GM19395 (cell line): ENCODE measurements at regions not wholly inside any gene's neighbourhood (a gene's known extent, or its start where the extent isn't known, plus 50 kb on each side); places are given as distances from the start of the nearest gene placed in this dataset.
"Not testable (repeated sequence)": the region's sequence is repeated elsewhere in the genome, so short reads cannot be mapped to it uniquely, and the experiment has no call there.

Experiments
- ATAC-seq: cut with Tn5 transposase; IDR thresholded peaks from one replicate; pipeline ENCODE4 v1.9.1; 2021; ENCODE audit warnings: mild to moderate bottlenecking, moderate library complexity; ENCODE audit not compliant: unreplicated experiment

DNA sequence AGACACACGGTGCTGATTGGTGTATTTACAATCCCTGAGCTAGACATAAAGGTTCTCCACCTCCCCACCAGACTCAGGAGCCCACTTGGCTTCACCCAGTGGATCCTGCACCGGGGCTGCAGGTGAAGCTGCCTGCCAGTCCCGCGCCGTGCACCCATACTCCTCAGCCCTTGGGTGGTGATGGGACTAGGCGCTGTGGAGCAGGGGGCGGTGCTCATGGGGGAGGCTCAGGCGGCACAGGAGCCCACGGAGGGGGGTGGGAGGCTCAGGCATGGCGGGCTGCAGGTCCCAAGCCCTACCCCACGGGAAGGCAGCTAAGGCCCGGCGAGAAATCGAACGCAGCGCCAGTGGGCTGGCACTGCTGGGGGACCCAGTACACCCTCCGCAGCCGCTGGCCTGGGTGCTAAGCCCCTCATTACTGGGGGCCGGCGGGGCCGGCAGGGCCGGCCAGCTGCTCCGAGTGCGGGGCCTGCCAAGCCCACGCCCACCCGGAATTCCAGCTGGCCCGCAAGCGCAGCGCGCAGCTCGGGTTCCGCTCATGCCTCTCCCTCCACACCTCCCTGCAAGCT, 1447.2 kb downstream of the RAPGEF2 start:
- ATAC-seq = not testable (repeated sequence)

DNA sequence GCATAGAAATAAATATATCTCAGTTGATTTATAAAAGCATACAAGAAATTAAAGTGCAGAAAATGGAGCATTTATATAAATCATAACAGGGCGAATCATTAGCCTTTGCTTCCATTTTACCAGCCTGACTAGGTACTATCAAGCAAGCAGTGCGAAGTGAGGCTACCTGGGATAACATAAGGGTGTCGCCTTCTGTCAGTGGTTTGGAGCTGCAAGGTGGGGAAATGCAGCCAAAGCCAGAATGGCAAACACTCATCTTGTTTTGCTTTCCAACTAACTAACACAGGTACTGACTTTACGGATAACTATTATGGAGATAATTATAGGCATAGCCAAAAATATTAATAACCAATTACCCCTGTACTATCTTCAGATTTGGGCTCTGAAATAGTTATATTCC, 1459.8 kb downstream of the RAPGEF2 start:
- no peak for ATAC-seq

DNA sequence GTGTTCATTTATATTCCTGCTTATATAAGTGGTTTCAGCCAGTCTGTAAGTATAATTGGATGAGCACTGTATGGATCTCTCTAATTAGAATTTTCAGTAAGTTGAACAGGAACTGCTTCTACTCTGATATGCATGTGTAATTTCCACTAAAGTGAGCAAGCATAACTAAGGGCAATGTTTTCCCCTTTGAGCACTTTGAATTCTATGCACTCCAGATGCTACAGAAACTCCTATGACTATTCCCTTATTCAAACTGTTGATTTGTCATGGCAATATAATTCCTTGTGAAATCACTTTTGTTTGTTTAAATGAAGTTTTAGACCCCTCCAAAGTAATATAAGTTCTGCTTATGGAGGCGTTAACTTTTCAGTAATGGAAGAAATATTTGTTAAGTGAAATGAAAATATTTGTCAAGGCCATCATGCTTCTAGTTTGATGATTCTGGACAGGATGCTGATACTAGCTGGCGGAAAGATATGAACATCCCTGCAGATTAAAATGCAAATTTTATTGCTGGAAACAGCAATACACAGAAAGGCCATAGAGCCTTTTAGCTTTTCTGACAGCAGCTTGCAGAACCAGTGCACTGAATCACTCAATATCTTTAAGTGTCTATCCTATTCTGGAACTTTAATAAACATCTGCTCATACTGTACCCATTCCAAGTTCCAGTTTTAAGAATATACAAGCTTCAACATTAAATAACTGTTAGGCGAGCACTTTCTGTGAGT, 1460.8 kb downstream of the RAPGEF2 start:
- no peak for ATAC-seq

DNA sequence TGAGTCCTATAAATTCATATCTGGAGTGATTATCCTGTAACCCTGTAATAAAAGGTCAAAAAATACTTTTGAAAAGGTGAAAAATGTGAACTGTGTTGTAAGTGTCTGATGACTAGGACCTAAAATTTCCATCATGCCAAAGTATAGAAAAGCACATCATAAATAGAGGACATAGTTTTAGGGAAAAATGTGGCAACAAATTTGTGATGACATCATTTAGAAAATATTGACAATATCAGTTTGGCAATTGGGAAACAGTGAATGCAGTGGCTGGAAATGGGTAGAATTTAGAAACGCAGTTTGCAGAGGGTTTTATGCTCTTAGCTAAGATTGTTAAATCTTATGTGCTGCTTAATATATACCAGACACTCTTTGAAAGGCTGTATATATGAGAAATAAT, 1464.8 kb downstream of the RAPGEF2 start:
- no peak for ATAC-seq

DNA sequence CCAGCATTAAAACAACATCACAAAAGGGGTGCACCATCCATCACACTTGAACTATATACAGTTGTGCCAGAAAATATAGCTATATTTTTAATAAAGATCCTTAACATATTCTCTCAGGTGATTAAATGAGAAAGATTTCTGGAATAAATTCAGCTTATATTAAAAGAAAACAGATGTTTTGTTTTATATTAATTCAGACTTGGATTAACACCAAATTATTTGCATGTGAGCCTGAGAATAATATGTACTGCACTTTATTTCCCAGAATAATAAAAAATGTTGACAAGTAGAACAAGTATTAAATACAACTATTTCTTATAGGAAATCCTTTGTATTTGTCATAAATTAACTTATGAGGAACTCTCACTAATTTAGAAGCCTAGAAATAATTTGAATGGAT, 1467.4 kb downstream of the RAPGEF2 start:
- no peak for ATAC-seq

DNA sequence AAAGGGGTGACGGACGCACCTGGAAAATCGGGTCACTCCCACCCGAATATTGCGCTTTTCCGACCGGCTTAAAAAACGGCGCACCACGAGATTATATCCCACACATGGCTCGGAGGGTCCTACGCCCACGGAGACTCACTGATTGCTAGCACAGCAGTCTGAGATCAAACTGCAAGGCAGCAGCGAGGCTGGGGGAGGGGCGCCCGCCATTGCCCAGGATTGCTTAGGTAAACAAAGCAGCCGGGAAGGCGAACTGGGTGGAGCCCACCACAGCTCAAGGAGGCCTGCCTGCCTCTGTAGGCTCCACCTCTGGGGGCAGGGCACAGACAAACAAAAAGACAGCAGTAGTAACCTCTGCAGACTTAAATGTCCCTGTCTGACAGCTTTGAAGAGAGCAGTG, 1471.4 kb downstream of the RAPGEF2 start:
- not testable (repeated sequence) for ATAC-seq

DNA sequence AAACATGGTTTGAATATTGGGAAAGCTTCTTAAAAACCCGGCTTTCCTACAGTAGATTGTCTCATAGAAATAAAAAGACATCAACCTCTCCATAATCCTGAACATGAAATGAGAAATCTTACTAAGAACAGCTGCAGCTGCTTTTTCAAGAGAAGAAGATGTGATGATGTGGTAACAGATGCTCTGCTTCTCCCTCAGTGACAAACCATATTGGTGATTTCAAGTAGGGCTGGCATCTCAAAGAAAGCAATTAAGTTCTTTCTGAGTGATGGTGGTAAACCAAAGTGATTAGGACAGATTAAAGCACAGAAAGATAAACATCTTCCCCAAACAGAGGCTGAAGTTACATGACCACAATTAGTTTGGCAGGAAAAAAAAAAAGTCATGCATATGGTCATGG, 1477.7 kb downstream of the RAPGEF2 start:
- no peak for ATAC-seq

DNA sequence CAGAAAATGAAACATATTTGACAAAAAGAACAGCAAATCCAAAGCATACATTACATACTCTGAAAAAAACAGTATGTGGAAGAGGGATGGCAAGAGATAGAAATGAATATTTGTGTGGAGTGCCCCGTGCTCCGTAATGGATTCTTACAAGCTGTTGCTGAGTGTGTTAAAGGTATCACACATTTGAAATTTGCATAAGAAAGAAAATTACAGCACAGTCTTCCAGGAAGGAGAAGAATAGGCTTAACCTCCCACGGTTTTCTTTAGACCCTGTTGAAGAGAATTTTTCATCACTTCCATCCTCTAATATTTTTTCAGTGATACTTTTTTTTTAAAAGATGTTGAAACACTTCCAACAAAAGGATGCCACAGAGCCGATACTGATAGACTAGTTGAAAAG, 1489.4 kb downstream of the RAPGEF2 start:
- ATAC-seq = no peak

DNA sequence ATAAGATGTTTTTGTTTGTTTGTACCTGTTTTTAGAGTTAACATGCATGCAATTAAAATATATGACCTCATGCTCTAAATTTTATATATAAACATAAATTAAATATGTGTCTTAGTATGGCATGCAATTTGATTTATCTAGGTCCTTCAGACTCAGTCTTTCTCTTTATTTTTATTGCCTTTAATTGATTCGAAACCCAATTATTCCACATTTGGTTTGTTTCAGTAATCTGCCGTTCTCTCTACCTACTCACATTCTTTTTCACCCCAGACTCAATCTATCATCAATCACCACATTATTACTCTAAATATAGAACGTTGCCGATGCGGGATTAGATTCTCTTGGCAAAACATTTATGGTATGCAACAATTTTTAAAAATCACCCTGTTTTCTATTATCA, 1492.8 kb downstream of the RAPGEF2 start:
- no peak for ATAC-seq

DNA sequence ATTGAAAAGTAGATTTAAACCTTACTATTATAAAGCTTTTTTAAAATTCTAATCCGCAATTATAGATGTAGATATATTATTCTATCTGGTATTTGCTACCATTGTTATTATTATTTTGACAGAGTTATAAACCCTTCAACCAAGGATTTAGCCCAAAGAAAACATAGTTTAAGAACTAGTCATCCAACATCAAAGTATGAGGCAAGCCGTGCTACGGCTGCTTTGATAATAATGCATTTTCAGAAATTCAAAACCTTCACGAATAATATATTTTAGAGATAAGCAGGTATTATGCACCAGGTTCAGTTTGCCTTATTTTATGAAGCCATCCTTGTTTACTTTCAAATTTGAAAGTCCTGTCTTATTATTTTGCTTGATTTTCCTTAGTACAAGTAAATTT, 1501.7 kb downstream of the RAPGEF2 start:
- ATAC-seq = no peak

DNA sequence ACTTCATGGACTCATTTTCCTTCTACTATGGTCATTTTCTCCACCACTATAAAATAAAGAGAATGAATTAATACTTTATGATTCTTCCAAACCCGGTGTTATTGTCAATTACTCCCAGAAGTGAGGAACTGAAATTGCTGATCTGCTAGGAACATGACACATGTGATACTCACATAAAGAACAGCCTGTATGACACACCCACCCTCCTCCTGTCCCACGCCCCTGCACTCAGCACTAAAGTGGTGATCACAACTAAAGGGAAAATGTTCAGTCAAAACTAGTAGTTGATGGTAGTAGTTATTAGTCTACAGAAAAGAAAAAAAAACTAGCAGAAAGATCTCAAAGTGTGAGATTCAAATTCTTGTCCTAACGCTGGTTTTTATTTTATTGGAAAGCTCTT, 1508.3 kb downstream of the RAPGEF2 start:
- no peak for ATAC-seq

DNA sequence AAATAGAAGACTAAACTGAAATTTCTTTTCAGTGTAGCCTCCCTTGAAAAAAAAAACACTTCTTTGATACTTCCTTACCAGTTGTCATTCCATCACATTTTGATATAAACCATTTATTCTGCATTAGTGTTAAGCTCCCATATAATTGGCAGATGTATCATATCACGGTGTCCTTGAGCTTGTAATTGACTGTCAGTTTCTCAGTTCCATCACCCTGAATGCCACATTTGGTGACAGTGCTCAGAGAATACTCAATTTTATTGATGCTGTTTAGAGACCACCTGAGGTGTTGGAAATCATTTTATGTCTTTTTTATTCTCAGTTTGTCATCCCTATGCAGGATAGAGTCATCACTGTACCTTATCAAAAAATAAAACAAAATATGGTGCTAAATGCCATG, 1528.2 kb downstream of the RAPGEF2 start:
- no peak for ATAC-seq

DNA sequence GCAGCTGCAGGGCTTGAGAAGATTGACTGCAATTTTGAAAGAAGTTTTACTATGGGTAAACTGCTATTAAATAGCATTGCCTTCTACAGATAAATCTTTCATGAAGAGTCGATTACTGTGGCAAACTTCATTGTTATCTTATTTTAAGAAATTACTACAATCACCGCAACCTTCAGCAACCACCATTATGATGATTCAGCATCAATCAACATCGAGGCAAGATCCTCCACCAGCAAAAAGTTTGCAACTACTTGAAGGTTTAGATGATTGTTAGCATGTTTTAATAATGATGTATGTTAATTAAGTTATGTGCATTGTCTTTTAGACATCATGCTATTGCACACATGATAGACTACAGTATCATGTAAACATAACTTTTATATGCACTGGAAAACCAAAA, 1511.0 kb downstream of the FSTL5 start:
- ATAC-seq = no peak

DNA sequence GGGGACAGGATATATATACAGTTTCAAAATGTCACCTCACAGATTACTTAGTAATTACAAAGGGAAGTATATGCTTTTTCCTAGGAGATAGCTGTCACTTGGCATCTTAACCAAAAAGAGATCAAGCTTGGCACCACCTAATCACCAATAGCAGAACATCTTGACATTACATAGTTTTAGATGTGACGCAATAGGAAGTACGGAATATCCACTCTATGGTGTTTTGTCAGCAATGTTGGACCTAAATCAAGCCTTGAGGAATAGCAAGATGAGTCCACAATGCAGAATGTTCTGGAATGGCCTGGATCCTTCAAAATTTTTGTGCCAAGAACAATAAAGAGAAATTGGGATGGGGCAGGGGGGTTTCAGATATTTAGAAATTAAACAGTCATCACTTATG, 1488.2 kb downstream of the FSTL5 start:
- no peak for ATAC-seq

DNA sequence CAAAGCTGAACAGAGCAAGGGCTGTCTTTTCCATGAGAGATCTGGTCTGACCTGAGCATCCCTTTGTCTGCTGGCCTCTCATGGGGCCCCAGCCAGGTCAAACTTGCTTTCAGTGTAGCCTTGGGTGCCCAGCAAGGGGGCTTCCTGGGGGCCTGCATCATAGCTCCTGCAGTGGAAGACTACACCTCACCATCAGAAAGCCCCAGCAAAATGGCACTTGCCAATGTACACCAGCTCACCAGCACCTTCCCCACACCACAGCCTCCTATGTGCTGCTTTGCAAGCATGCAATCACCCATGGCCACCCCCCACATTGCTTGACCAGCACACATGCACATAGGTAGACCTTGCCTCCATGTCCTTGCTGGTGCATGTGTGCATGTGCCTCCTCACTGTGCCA, 1478.1 kb downstream of the FSTL5 start:
- no peak for ATAC-seq

DNA sequence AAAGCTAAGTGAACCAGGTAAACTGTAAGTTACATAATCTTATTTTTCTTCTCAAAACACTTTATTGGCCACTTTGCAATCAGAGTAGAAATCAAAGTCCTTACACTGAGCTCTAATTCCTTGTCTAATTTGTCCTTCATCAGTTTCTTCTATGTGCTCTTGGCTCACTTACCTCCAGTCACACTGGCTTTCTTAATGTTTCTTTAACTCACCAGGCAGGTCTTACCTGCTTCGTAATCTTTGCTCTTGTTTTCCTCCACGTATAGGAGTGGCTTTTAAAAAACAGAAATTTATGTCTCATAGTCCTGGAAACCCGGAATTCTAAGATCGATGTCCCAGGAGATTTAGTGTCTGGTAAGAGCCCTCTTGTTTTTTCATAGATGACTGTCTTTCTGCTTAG, 1462.1 kb downstream of the FSTL5 start:
- ATAC-seq = no peak

DNA sequence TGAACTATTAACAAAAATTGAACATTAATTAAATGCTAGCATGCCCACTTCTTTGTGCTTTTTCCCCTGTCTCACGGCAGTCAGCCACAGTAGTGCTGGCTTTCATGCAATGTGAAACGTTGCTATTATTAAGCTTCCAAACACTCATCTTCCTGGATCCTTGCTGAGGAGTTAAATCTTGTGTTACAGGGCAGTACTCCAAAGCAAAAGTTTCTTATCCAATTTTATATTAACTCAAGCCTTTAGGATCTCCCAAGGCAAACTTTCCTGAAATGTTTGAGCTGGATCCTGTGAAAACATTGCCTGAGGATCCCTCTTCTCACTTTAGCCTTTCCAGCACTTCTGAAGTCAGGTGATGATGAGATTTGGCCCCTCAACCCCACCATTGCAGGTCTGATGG, 1454.8 kb downstream of the FSTL5 start:
- no peak for ATAC-seq

DNA sequence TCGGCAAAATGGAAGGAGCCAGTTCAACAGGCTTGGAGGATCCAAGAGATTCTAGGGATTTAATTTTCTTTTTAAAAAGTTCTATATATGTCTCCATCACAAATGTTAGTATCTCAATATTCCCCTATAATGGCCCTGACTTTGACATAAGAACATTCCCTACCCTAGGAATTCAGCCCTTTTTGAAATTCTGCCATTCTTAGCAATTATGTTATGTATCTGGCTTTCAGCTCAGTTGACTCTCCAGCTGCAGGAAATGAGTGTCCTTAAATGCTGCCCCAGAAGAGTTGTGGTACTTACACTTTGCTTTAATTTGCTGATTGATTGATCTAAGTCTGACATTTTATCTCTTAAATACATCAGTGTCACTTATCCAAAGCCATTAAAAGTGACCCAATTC, 1454.3 kb downstream of the FSTL5 start:
- ATAC-seq = no peak

DNA sequence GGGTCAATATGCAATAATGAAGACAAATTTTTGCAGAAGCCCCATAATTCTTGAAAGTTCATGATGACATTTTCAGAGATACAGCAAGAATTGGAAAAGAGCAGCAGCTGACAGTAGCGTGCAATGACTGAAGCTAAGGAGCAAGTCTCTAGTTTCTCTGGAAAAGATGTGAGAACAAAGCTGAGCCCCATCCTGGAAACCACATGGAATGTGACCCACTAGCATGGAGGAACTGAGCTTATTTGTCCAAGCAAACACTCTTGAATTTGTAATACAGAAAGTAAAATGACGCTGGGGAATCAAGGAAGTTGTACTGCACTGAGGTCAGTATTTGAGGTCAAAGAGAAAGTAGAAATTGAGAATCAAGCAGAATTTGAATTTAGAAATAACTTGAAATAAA, 1447.2 kb downstream of the FSTL5 start:
- ATAC-seq = no peak

DNA sequence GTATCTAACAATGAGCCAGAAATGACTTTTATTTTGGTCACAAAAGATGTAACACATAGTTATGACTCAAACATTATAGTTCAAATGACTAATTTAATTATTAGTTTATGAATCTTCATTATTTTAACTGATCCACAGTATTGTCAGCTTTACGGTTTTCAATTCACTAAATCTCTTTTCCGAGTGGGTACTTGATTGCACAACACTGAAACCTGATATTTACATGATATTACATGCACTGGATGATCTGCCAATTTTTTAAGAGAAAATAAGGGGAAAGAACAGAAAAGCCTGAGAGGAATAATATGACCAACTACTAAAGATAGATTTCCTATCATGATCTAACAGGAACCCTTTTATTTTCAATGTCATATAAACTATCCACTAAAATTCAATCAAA, 1446.0 kb downstream of the FSTL5 start:
- ATAC-seq = no peak

DNA sequence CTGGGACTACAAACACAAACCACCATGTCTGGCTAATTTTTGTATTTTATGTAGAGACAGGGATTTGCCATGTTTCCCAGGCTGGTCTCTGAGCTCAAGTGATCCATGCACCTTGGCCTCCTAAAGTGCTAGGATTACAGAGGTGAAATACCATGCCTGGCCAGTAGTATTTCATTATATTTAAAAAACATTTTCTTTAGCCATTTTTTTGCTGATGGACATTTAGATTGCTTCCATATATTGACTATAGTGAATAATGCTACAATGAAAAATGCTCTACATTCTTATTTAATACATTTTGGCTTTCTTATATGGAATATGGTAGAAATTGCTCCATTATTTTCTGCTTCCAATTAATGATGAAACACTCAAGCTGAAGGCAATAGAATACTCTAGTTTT, 1439.7 kb downstream of the FSTL5 start:
- ATAC-seq = no peak

DNA sequence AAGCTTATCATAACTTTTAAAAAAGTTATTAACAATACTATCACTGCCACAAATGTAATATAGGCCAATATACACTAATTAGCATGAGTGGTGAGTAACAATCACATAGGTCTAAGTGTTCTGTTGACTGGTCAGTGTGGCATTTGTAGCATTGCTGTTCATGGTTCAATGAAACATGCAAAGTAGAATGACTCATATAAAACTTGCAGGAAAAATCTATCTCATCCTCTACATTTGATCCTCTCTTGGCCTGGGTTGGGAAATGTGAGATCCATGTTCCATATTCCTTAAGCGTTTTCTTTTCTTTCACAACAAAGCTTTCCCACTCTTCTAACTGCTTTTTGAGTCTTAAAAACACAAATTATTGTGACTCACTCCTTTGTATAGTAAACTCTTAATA, 1418.7 kb downstream of the FSTL5 start:
- ATAC-seq = no peak

DNA sequence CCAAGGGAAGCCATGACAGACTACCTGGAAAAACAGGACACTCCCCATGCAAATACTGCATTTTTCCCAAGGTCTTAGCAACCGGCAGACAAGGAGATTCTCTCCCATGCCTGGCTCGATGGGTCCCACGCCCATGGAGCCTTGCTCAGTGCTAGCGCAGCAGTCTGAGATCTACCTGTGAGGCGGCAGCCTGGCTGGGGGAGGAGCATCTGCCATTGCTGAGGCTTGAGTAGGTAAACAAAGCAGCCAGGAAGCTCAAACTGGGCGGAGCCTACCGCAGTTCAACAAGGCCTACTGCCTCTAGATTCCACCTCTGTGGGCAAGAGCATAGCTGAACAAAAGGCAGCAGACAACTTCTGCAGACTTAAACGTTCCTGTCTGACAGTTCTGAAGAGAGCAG, 1417.2 kb downstream of the FSTL5 start:
- not testable (repeated sequence) for ATAC-seq
